ENCODE measurements at regions not wholly inside any gene's neighbourhood (a gene's known extent, or its start where the extent isn't known, plus 50 kb on each side); places are given as distances from the start of the nearest gene placed in this dataset.
"Not testable (repeated sequence)": the region's sequence is repeated elsewhere in the genome, so short reads cannot be mapped to it uniquely, and the experiment has no call there.

- ChIA-PET CTCF (no interaction called here), POLR2A (no interaction called here)
- ATAC-seq (no peak), DNase-seq (no peak)
- Histone ChIP-seq H3K27ac (ENCODE audit: low read depth, low read length) (no peak overlapping the region), H3K36me3 (ENCODE audit: control insufficient read depth in 2 of 3, insufficient read depth in 3 of 3, low read length in 3 of 3) (no peaks in the 10 kb centered on the region), H3K27me3 (ENCODE audit: control insufficient read depth in 2 of 2, insufficient read depth in 2 of 2, low read length in 2 of 2) (no peaks in the 10 kb centered on the region), H3K9me3 (ENCODE audit: control insufficient read depth in 2 of 3, low read length in 3 of 3) (no peaks in the 10 kb centered on the region), H3K4me1 (ENCODE audit: control insufficient read depth in 2 of 2, insufficient read depth in 2 of 2, low read length in 2 of 2) (no peaks in the 10 kb centered on the region), H3K4me3 (ENCODE audit: low read length) (no peak overlapping the region)
- intact Hi-C loops (cut with micrococcal nuclease), result no loop called here
- Mint-ChIP-seq H3K4me1 (peaks cover 0 to 5% (median 0%) of the 10 kb centered on the region in 7 donors), H3K36me3 (peaks cover 0 to 4% (median 0%) of the 10 kb centered on the region in 5 donors), H3K4me3 (no peak overlapping the region), H3K9me3 (peaks cover 0 to 3% (median 0%) of the 10 kb centered on the region in 11 donors), H3K27ac (no peak overlapping the region), H3K27me3 (peaks cover 0 to 11% (median 4%) of the 10 kb centered on the region in 5 donors)
Observed at GRCh38 chr7:106504645-106505044, 156.3 kb downstream of the CCDC71L start.

- no peak overlapping the region for H3K27ac ChIP-seq (ENCODE audit: low read depth, low read length)
- no peak overlapping the region for H3K27ac Mint-ChIP-seq
- H3K4me3 ChIP-seq (ENCODE audit: low read length), result no peak overlapping the region
- DNase-seq (no peak), ATAC-seq (no peak)
- intact Hi-C loops (cut with micrococcal nuclease), result no loop called here
- H3K36me3 ChIP-seq (ENCODE audit: control insufficient read depth in 2 of 3, insufficient read depth in 3 of 3, low read length in 3 of 3), result no peaks in the 10 kb centered on the region
- H3K4me3 Mint-ChIP-seq, result no peak overlapping the region
- H3K4me1 ChIP-seq (ENCODE audit: control insufficient read depth in 2 of 2, insufficient read depth in 2 of 2, low read length in 2 of 2), result no peaks in the 10 kb centered on the region
- H3K27me3 ChIP-seq (ENCODE audit: control insufficient read depth in 2 of 2, insufficient read depth in 2 of 2, low read length in 2 of 2), result no peaks in the 10 kb centered on the region
- ChIA-PET CTCF (no interaction called here), POLR2A (no interaction called here)
- peaks cover 0 to 5% (median 0%) of the 10 kb centered on the region in 7 donors for H3K4me1 Mint-ChIP-seq
- H3K27me3 Mint-ChIP-seq, result peaks cover 0 to 6% (median 0%) of the 10 kb centered on the region in 5 donors
- H3K9me3 ChIP-seq (ENCODE audit: control insufficient read depth in 2 of 3, low read length in 3 of 3), result no peaks in the 10 kb centered on the region
- H3K9me3 Mint-ChIP-seq, result peaks cover 0 to 3% (median 0%) of the 10 kb centered on the region in 11 donors
- no peaks in the 10 kb centered on the region for H3K36me3 Mint-ChIP-seq
Observed at GRCh38 chr7:106504207-106504606, 156.8 kb downstream of the CCDC71L start.

- Mint-ChIP-seq H3K27me3 (peaks cover 0 to 6% (median 0%) of the 10 kb centered on the region in 5 donors), H3K9me3 (peaks cover 0 to 3% (median 0%) of the 10 kb centered on the region in 11 donors), H3K27ac (no peak overlapping the region), H3K4me3 (no peak overlapping the region), H3K36me3 (no peaks in the 10 kb centered on the region), H3K4me1 (peaks cover 0 to 5% (median 0%) of the 10 kb centered on the region in 7 donors)
- no peaks in the 10 kb centered on the region for H3K27me3 ChIP-seq (ENCODE audit: control insufficient read depth in 2 of 2, insufficient read depth in 2 of 2, low read length in 2 of 2)
- H3K36me3 ChIP-seq (ENCODE audit: control insufficient read depth in 2 of 3, insufficient read depth in 3 of 3, low read length in 3 of 3), result no peaks in the 10 kb centered on the region
- no peak overlapping the region for H3K4me3 ChIP-seq (ENCODE audit: low read length)
- ChIA-PET POLR2A (no interaction called here), CTCF (no interaction called here)
- H3K27ac ChIP-seq (ENCODE audit: low read depth, low read length), result no peak overlapping the region
- DNase-seq (no peak), ATAC-seq (no peak)
- H3K9me3 ChIP-seq (ENCODE audit: control insufficient read depth in 2 of 3, low read length in 3 of 3), result no peaks in the 10 kb centered on the region
- no peaks in the 10 kb centered on the region for H3K4me1 ChIP-seq (ENCODE audit: control insufficient read depth in 2 of 2, insufficient read depth in 2 of 2, low read length in 2 of 2)
- intact Hi-C loops (cut with micrococcal nuclease), result no loop called here
Observed at GRCh38 chr7:106503626-106504025, 157.3 kb downstream of the CCDC71L start.

- Mint-ChIP-seq H3K9me3 (peaks cover 0 to 5% (median 0%) of the 10 kb centered on the region in 11 donors), H3K27ac (no peak overlapping the region), H3K36me3 (no peaks in the 10 kb centered on the region), H3K27me3 (no peaks in the 10 kb centered on the region), H3K4me1 (peaks cover 0 to 4% (median 0%) of the 10 kb centered on the region in 7 donors), H3K4me3 (no peak overlapping the region)
- H3K9me3 ChIP-seq (ENCODE audit: control insufficient read depth in 2 of 3, low read length in 3 of 3), result no peaks in the 10 kb centered on the region
- no peak for DNase-seq
- H3K36me3 ChIP-seq (ENCODE audit: control insufficient read depth in 2 of 3, insufficient read depth in 3 of 3, low read length in 3 of 3), result no peaks in the 10 kb centered on the region
- intact Hi-C loops (cut with micrococcal nuclease), result no loop called here
- H3K27me3 ChIP-seq (ENCODE audit: control insufficient read depth in 2 of 2, insufficient read depth in 2 of 2, low read length in 2 of 2), result no peaks in the 10 kb centered on the region
- ATAC-seq, result peak; percentile 56
- H3K4me1 ChIP-seq (ENCODE audit: control insufficient read depth in 2 of 2, insufficient read depth in 2 of 2, low read length in 2 of 2), result no peaks in the 10 kb centered on the region
- H3K27ac ChIP-seq (ENCODE audit: low read depth, low read length), result no peak overlapping the region
- POLR2A ChIA-PET, result no interaction called here
- no peak overlapping the region for H3K4me3 ChIP-seq (ENCODE audit: low read length)
- CTCF ChIA-PET, result no interaction called here
Observed at GRCh38 chr7:106501605-106502580, 159.1 kb downstream of the CCDC71L start.

- ChIA-PET POLR2A (no interaction called here), CTCF (no interaction called here)
- Histone ChIP-seq H3K27ac (ENCODE audit: low read depth, low read length) (no peak overlapping the region), H3K27me3 (ENCODE audit: control insufficient read depth in 2 of 2, insufficient read depth in 2 of 2, low read length in 2 of 2) (no peaks in the 10 kb centered on the region), H3K9me3 (ENCODE audit: control insufficient read depth in 2 of 3, low read length in 3 of 3) (no peaks in the 10 kb centered on the region), H3K36me3 (ENCODE audit: control insufficient read depth in 2 of 3, insufficient read depth in 3 of 3, low read length in 3 of 3) (no peaks in the 10 kb centered on the region), H3K4me1 (ENCODE audit: control insufficient read depth in 2 of 2, insufficient read depth in 2 of 2, low read length in 2 of 2) (no peaks in the 10 kb centered on the region), H3K4me3 (ENCODE audit: low read length) (no peak overlapping the region)
- Mint-ChIP-seq H3K36me3 (peaks cover 0 to 2% (median 0%) of the 10 kb centered on the region in 5 donors), H3K27ac (no peak overlapping the region), H3K27me3 (peaks cover 0 to 9% (median 0%) of the 10 kb centered on the region in 5 donors), H3K4me1 (peaks cover 0 to 2% (median 0%) of the 10 kb centered on the region in 7 donors), H3K9me3 (peaks cover 0 to 13% (median 1%) of the 10 kb centered on the region in 11 donors), H3K4me3 (no peak overlapping the region)
- intact Hi-C loops (cut with micrococcal nuclease), result no loop called here
- no peak for DNase-seq
- ATAC-seq, result no peak
Observed at GRCh38 chr7:106499897-106500296, 161.1 kb downstream of the CCDC71L start.

- Mint-ChIP-seq H3K27me3 (peaks cover 0 to 19% (median 0%) of the 10 kb centered on the region in 5 donors), H3K9me3 (peaks cover 0 to 22% (median 1%) of the 10 kb centered on the region in 11 donors)
- H3K4me1 ChIP-seq (ENCODE audit: control insufficient read depth in 2 of 2, insufficient read depth in 2 of 2, low read length in 2 of 2); H3K27me3 ChIP-seq (ENCODE audit: control insufficient read depth in 2 of 2, insufficient read depth in 2 of 2, low read length in 2 of 2); DNase-seq; H3K9me3 ChIP-seq (ENCODE audit: control insufficient read depth in 2 of 3, low read length in 3 of 3); H3K4me3 Mint-ChIP-seq; intact Hi-C loops (cut with micrococcal nuclease); ATAC-seq; H3K27ac ChIP-seq (ENCODE audit: low read depth, low read length); H3K27ac Mint-ChIP-seq; POLR2A ChIA-PET; H3K36me3 ChIP-seq (ENCODE audit: control insufficient read depth in 2 of 3, insufficient read depth in 3 of 3, low read length in 3 of 3); H3K4me3 ChIP-seq (ENCODE audit: low read length); H3K4me1 Mint-ChIP-seq; CTCF ChIA-PET; H3K36me3 Mint-ChIP-seq: not testable (repeated sequence)
Observed at GRCh38 chr7:106498005-106498404, 163.0 kb downstream of the CCDC71L start.

All from naive thymus-derived CD4-positive, alpha-beta T cell (primary cell).